Upper lobe of right lung (tissue), 1 donor: ENCODE measurements at regions not wholly inside any gene's neighbourhood (a gene's known extent, or its start where the extent isn't known, plus 50 kb on each side); places are given as distances from the start of the nearest gene placed in this dataset.

ENCODE experiments used
- ATAC-seq: fragments of 200-7000 bp; cut with Tn5 transposase; one replicate; pipeline ENCODE4 v1.9.1; 2020; ENCODE audit warnings: mild to moderate bottlenecking, moderate library complexity
- DNase-seq: peaks from one replicate; pipeline ENCODE4 v3.0.0-alpha.2; 2020
- H3K27ac ChIP-seq: fragments of 200-600 bp; one replicate; pipeline ENCODE4 v1.8.0; 2022
- H3K27me3 ChIP-seq: fragments of 200-600 bp; one replicate; pipeline ENCODE4 v1.8.0; 2022; ENCODE audit warnings: mild to moderate bottlenecking
- H3K36me3 ChIP-seq: fragments of 200-600 bp; one replicate; pipeline ENCODE4 v1.8.0; 2022
- H3K4me1 ChIP-seq: fragments of 200-600 bp; one replicate; pipeline ENCODE4 v1.8.0; 2022
- H3K4me3 ChIP-seq: fragments of 200-600 bp; one replicate; pipeline ENCODE4 v1.8.0; 2022; ENCODE audit warnings: mild to moderate bottlenecking
- H3K9me3 ChIP-seq: fragments of 200-600 bp; one replicate; pipeline ENCODE4 v1.8.0; 2022
- CTCF ChIP-seq: fragments of 200-600 bp; IDR thresholded peaks from one replicate; pipeline ENCODE4 v1.8.0; 2022; ENCODE audit warnings: antibody characterized with exemption
- intact Hi-C: fragments of 100-400 bp; cut with DNase I; formaldehyde crosslinking; loops from one replicate; pipeline ENCODE4 v1.11.0; 2022
- donor health status: DM: no; HTN: yes; CAD: no; lungs with severe emphysema.

- no peaks in the 10 kb centered on the region for H3K4me1 ChIP-seq
- ATAC-seq: no peak
- TF ChIP-seq CTCF: no peak
- no peak overlapping the region for H3K4me3 ChIP-seq
- H3K9me3 ChIP-seq: no peaks in the 10 kb centered on the region
- no peaks in the 10 kb centered on the region for H3K27me3 ChIP-seq
- no peak overlapping the region for H3K27ac ChIP-seq
- no peaks in the 10 kb centered on the region for H3K36me3 ChIP-seq
- DNase-seq: no peak
- intact Hi-C loops: no loop called here
Observed at GRCh38 chr15:25544076-25544475, 105.3 kb upstream of the UBE3A start.

- Histone ChIP-seq H3K4me1 (no peaks in the 10 kb centered on the region), H3K9me3 (no peaks in the 10 kb centered on the region), H3K4me3 (no peak overlapping the region), H3K27me3 (no peaks in the 10 kb centered on the region), H3K27ac (no peak overlapping the region), H3K36me3 (no peaks in the 10 kb centered on the region)
- no peak for DNase-seq
- no peak for TF ChIP-seq CTCF
- peak; percentile 64 for ATAC-seq
- intact Hi-C loops: no loop called here
Observed at GRCh38 chr15:25543196-25543595, 104.4 kb upstream of the UBE3A start.

GRCh38 chr15:25541228-25541627 is 102.4 kb upstream of the UBE3A start:
- H3K4me1 ChIP-seq: no peaks in the 10 kb centered on the region

GRCh38 chr15:25536801-25537611 is 98.2 kb upstream of the UBE3A start:
- DNase-seq: no peak
- no peak for TF ChIP-seq CTCF
- Histone ChIP-seq H3K27me3 (no peaks in the 10 kb centered on the region), H3K4me3 (no peak overlapping the region), H3K4me1 (no peaks in the 10 kb centered on the region), H3K27ac (no peak overlapping the region), H3K9me3 (no peaks in the 10 kb centered on the region), H3K36me3 (no peaks in the 10 kb centered on the region)
- intact Hi-C loops: no loop called here
- ATAC-seq: no peak

More at GRCh38 chr15:25541228-25541627, 102.4 kb upstream of the UBE3A start:
- intact Hi-C loops: no loop called here
- Histone ChIP-seq H3K4me3 (no peak overlapping the region), H3K27ac (no peak overlapping the region), H3K27me3 (no peaks in the 10 kb centered on the region), H3K36me3 (no peaks in the 10 kb centered on the region), H3K9me3 (no peaks in the 10 kb centered on the region)
- ATAC-seq: no peak
- DNase-seq: no peak
- no peak for TF ChIP-seq CTCF

GRCh38 chr15:25535866-25536265 is 97.0 kb upstream of the UBE3A start:
- ATAC-seq (no peak), DNase-seq (no peak)
- no peak overlapping the region for H3K4me3 ChIP-seq
- no peak for TF ChIP-seq CTCF
- no peak overlapping the region for H3K27ac ChIP-seq
- no peaks in the 10 kb centered on the region for H3K9me3 ChIP-seq
- intact Hi-C loops: no loop called here
- no peaks in the 10 kb centered on the region for H3K4me1 ChIP-seq
- no peaks in the 10 kb centered on the region for H3K27me3 ChIP-seq
- H3K36me3 ChIP-seq: no peaks in the 10 kb centered on the region

- intact Hi-C loops: no loop called here
- Histone ChIP-seq H3K27ac (no peak overlapping the region), H3K9me3 (no peaks in the 10 kb centered on the region), H3K27me3 (no peaks in the 10 kb centered on the region), H3K36me3 (no peaks in the 10 kb centered on the region), H3K4me1 (no peaks in the 10 kb centered on the region), H3K4me3 (no peak overlapping the region)
- no peak for ATAC-seq
- TF ChIP-seq CTCF: no peak
- DNase-seq: no peak
Observed at GRCh38 chr15:25534293-25534692, 95.5 kb upstream of the UBE3A start.
